SK-N-SH (cell line): ENCODE measurements at regions not wholly inside any gene's neighbourhood (a gene's known extent, or its start where the extent isn't known, plus 50 kb on each side); places are given as distances from the start of the nearest gene placed in this dataset.

Experiments used
- CTCF ChIP-seq: fragments of 200-600 bp; sonication (generic); IDR thresholded peaks from 2 replicates; pipeline ENCODE4 v1.6.1; 2017; ENCODE audit warnings: antibody characterized with exemption, mild to moderate bottlenecking, moderate library complexity
- ELF1 ChIP-seq: IDR thresholded peaks from 2 replicates; pipeline ENCODE4 v1.4.0; 2012
- EP300 ChIP-seq, 2 experiments: IDR thresholded peaks; 2 replicates each; pipeline versions ENCODE4 v1.4.0 to v1.6.1; 2012; ENCODE audit warnings: borderline replicate concordance in 1 of 2, low read depth in 1 of 2, low read length in 1 of 2
- FOXM1 ChIP-seq: IDR thresholded peaks from 2 replicates; pipeline ENCODE4 v1.4.0; 2012; ENCODE audit warnings: low read depth, mild to moderate bottlenecking
- GABPA ChIP-seq: IDR thresholded peaks from 2 replicates; pipeline ENCODE4 v1.4.0; 2012; ENCODE audit warnings: low read depth, mild to moderate bottlenecking
- GATA2 ChIP-seq: sonication (generic); formaldehyde crosslinking; IDR thresholded peaks from 2 replicates; pipeline ENCODE4 v1.5.0; 2020; ENCODE audit warnings: mild to moderate bottlenecking, missing genetic modification reagents
- MAX ChIP-seq: IDR thresholded peaks from 2 replicates; pipeline ENCODE4 v1.4.0; 2012; ENCODE audit warnings: low read depth
- NRF1 ChIP-seq: IDR thresholded peaks from 2 replicates; pipeline ENCODE4 v1.6.1; 2012; ENCODE audit warnings: low read depth, mild to moderate bottlenecking, low read length
- POLR2AphosphoS5 ChIP-seq: IDR thresholded peaks from 2 replicates; pipeline ENCODE4 v1.6.1; 2012; ENCODE audit warnings: low read depth, low read length
- RCOR1 ChIP-seq: fragments of 150-350 bp; IDR thresholded peaks from 2 replicates; pipeline ENCODE4 v1.6.1; 2017; ENCODE audit warnings: antibody characterized with exemption, low read length
- ZBTB33 ChIP-seq: IDR thresholded peaks from 2 replicates; pipeline ENCODE4 v1.4.0; 2012; ENCODE audit warnings: low read depth, borderline replicate concordance

GRCh38 chr3:38952721-38953120 lies 99.0 kb downstream of the SCN11A start:
- TF ChIP-seq MAX (no peak), GABPA (no peak), EP300 (IDR thresholded peaks at IDR 0.05; ENCODE audit: borderline replicate concordance in 1 of 2, low read depth in 1 of 2, low read length in 1 of 2) (no peak), ELF1 (no peak), CTCF (no peak), FOXM1 (no peak), ZBTB33 (no peak), POLR2AphosphoS5 (no peak), RCOR1 (no peak), NRF1 (no peak), GATA2 (no peak)
